ENCODE measurements at regions not wholly inside any gene's neighbourhood (a gene's known extent, or its start where the extent isn't known, plus 50 kb on each side); places are given as distances from the start of the nearest gene placed in this dataset.
A peak's percentile ranks its signal among the peaks of the same experiment; 100 is the strongest.

DNA sequence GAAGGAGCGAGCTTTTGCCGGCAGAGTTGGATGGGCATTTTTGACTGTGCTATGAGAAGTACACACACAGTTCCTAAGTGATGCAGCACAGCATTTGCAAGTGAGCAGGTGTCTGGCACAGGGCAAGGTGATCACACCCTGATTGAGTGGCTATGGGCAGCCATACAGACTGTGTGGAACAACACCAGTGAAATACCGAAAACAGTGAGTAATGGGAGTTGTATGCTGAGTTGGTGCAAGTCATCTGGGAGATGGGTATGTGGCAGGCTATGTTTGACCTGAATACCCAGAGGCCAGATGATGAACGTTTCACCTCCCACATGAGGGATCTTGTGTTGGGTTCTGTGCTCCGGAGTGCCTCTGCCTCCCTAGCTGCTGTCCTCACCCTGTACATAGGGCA lies 53.5 kb upstream of the TIPARP start:
- H3K4me3 ChIP-seq (ENCODE audit: low read length), result no peak overlapping the region
- H3K4me1 ChIP-seq (ENCODE audit: insufficient read depth, low read length), result no peaks in the 10 kb centered on the region
- no peaks in the 10 kb centered on the region for H3K27me3 ChIP-seq (ENCODE audit: insufficient read depth, low read length)
- H3K9me3 ChIP-seq (ENCODE audit: low read depth, low read length), result no peaks in the 10 kb centered on the region

DNA sequence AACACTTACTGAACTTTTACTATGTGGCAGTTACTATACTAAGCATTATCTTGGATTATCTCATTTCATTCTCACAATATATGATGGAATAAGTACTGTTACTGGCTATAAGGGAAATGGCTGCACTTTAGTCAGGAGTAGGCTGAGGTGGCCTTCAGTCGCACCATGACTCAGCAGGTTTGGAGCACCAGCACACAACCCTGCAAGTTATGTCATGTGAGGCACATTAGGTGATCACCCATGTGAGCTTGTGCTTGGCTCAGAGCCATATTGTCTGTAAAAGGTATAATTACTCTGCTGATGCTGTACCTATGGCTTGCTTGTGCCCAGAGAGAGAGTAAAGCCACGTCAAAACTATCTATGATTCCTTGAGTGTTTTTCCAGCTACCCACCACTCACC lies 54.1 kb upstream of the TIPARP start:
- no peaks in the 10 kb centered on the region for H3K4me1 ChIP-seq (ENCODE audit: insufficient read depth, low read length)
- no peak overlapping the region for H3K4me3 ChIP-seq (ENCODE audit: low read length)
- H3K27me3 ChIP-seq (ENCODE audit: insufficient read depth, low read length), result no peaks in the 10 kb centered on the region
- no peaks in the 10 kb centered on the region for H3K9me3 ChIP-seq (ENCODE audit: low read depth, low read length)

DNA sequence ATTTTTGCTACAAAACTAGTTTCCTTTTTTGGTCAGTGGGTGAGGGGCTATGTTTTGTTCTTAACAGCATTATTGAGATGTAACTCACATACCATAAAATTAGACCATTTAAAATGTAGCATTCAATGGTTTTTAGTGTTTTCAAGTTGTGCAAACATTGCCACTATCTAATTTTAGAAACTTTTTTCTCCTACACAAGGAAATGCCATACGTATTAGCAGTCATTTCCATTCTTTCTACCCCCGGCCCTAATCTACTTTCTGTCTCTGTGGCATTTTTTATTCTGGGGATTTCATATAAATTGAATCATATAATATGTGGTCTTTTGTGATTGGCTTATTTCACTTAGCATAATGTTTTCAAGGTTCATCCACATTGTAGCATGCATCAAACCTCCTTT lies 55.0 kb upstream of the TIPARP start:
- Histone ChIP-seq H3K27me3 (ENCODE audit: insufficient read depth, low read length) (no peaks in the 10 kb centered on the region), H3K4me1 (ENCODE audit: insufficient read depth, low read length) (no peaks in the 10 kb centered on the region), H3K4me3 (ENCODE audit: low read length) (no peak overlapping the region), H3K9me3 (ENCODE audit: low read depth, low read length) (no peaks in the 10 kb centered on the region)

DNA sequence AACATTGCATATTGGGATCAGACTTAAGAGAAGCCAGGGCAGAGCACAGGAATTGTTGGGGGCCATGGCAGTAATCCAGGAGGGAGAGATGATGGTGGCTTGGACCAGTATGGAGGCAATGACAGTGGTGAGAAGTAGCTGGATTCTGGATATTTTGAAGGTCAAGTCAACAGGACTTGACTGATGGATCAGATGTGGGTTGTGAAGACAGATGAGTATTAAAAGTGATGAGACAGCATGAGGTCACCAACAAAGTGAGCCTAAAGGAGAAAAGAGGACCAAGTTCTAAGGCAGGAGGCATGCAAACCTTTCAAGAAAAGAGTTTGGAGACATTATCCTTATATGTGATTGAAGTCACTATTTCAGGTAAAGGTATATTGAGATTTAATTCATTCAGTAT lies 56.6 kb upstream of the TIPARP start:
- no peak overlapping the region for H3K4me3 ChIP-seq (ENCODE audit: low read length)
- H3K4me1 ChIP-seq (ENCODE audit: insufficient read depth, low read length), result no peaks in the 10 kb centered on the region
- H3K27me3 ChIP-seq (ENCODE audit: insufficient read depth, low read length), result no peaks in the 10 kb centered on the region
- no peaks in the 10 kb centered on the region for H3K9me3 ChIP-seq (ENCODE audit: low read depth, low read length)

DNA sequence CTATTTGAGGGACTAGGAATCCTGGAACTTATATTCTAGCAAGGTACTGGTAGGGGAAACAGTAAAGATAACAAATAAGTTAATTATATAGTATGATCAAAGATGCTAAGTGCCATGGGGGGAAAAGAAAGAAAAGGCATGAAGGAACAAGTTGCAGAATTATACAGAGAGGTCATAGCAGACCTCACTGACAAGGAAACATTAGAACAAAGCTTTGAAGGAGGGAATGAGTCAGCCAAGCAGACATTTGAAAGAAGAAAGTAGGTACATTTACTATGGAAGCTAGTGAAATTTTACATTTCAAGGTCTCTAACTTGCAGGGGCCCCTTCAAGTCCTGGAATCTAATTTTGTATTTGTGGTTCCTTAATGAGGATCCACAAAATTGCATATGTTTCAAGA lies 57.2 kb upstream of the TIPARP start:
- no peaks in the 10 kb centered on the region for H3K4me1 ChIP-seq (ENCODE audit: insufficient read depth, low read length)
- H3K4me3 ChIP-seq (ENCODE audit: low read length), result no peak overlapping the region
- no peaks in the 10 kb centered on the region for H3K27me3 ChIP-seq (ENCODE audit: insufficient read depth, low read length)
- H3K9me3 ChIP-seq (ENCODE audit: low read depth, low read length), result no peaks in the 10 kb centered on the region

DNA sequence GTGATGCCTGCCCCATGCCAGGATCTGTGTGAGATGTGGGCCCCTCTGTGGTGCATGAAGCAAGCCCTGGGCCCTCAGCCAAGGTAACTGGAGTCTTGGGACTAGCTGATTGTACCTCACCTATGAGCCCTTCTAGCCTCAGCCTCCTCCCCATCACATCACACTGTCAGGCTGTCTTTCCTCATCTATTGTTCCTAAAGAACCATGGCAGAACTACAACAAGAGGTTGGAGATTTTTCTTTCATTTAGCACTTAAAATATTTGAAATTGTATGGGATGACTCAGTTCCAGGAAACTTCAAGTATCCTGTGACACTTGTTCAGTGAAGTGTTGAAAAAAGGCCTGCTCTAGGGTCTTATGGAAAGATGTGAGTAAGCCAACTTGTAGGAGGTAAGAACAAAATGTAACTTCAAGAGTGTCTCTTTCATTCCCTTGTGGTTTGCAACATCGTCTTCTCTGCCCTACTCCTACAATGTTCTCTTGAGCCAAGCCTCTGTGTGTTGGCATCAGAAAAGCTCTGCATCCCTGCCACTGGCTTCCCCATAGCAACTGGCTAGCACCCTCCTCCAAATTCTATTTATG lies 58.7 kb upstream of the TIPARP start:
- no peak overlapping the region for H3K4me3 ChIP-seq (ENCODE audit: low read length)
- H3K27me3 ChIP-seq (ENCODE audit: insufficient read depth, low read length), result no peaks in the 10 kb centered on the region
- H3K9me3 ChIP-seq (ENCODE audit: low read depth, low read length), result no peaks in the 10 kb centered on the region
- H3K4me1 ChIP-seq (ENCODE audit: insufficient read depth, low read length), result no peaks in the 10 kb centered on the region

DNA sequence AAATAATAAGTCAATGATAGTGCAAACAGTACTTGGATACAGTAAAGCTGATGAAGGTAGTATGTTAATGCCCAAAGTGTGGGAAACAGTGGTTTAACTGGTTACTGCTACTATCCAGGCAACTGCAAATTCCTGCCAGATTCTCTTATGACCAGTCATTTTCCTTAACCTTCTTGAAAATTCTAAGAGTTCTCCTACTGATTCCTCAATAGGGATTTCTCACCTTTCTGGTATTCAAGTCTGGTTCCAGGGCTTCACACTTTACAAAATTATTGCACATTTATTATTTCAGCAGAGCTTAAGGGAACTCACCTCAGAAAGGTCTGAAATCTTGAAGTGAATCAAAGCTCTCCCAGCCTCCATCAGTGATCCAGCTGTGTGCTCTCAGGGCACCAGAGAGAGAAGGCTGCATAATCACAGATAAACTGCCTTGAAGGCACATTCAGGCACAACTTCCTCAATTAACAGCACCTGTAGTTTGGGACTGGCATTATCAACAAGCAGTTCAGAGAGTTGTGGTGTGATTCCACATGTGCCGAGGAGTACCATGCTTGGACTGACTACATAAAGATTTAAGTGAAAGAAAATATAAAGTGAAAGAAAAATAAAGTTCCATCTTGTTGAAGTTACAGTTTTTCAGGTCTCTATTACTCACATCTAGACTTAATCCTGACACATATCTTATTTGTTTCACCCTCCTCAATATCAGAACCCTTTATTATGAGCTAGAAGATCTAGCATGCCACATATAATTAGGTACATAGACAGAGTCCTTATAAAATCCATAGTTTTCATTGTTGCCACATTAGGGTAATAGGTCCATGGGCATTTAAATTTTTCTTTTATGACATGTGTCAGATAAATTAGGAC lies 59.5 kb upstream of the TIPARP start:
- no peaks in the 10 kb centered on the region for H3K9me3 ChIP-seq (ENCODE audit: low read depth, low read length)
- no peaks in the 10 kb centered on the region for H3K27me3 ChIP-seq (ENCODE audit: insufficient read depth, low read length)
- H3K4me3 ChIP-seq (ENCODE audit: low read length), result no peak overlapping the region
- peaks cover 3% of the 10 kb centered on the region for H3K4me1 ChIP-seq (ENCODE audit: insufficient read depth, low read length)

DNA sequence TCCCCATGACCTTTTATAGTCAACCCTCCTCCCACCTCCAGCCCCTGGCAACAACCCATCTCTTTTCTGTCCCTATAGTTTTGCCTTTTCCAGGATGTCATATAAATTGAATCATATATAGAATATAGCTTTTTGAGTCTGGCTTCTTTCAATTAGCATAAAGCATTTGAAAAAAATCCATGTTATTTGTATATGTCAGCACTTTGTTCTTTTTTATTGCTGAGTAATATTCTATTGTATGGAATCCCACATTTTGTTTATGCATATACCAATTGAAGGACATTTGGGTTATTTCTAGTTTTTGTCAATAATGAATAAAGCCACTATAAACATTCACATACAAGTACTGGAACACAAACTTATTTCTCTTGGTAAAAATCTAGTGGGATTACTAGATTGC lies 58.0 kb upstream of the SSR3 start:
- no peaks in the 10 kb centered on the region for H3K27me3 ChIP-seq (ENCODE audit: insufficient read depth, low read length)
- H3K9me3 ChIP-seq (ENCODE audit: low read depth, low read length), result no peaks in the 10 kb centered on the region
- peaks cover 3% of the 10 kb centered on the region for H3K4me1 ChIP-seq (ENCODE audit: insufficient read depth, low read length)
- no peak overlapping the region for H3K4me3 ChIP-seq (ENCODE audit: low read length)

DNA sequence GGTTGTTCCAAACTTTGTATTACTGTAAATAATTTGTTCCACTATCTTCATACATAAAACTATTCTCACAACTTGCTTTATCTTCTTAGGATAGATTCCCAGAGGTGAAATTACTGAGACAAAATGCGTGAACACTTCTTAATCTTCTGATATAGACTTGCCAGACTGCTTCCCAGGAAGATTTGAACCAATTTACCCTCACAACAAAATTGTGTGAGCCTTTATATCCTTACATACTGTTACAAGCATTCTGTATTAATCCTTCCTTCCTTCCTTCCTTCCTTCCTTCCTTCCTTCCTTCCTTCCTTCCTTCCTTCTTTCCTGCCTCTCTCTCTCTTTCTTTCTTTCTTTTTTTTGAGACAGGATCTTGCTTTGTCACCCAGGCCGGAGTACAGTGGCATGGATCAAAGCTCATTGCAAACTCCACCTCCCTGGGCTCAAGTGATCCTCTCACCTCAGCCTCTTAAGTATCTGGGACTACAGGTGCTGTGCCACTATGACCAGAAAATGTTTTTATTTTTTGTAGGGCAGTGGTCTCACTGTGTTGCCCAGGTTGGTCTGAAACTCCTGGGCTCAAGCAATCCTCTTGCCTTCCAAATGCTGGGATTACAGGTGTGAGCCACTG lies 57.1 kb upstream of the SSR3 start:
- Histone ChIP-seq H3K4me3 (ENCODE audit: low read length) (no peak overlapping the region), H3K4me1 (ENCODE audit: insufficient read depth, low read length) (peaks cover 3% of the 10 kb centered on the region), H3K9me3 (ENCODE audit: low read depth, low read length) (no peaks in the 10 kb centered on the region), H3K27me3 (ENCODE audit: insufficient read depth, low read length) (no peaks in the 10 kb centered on the region)

DNA sequence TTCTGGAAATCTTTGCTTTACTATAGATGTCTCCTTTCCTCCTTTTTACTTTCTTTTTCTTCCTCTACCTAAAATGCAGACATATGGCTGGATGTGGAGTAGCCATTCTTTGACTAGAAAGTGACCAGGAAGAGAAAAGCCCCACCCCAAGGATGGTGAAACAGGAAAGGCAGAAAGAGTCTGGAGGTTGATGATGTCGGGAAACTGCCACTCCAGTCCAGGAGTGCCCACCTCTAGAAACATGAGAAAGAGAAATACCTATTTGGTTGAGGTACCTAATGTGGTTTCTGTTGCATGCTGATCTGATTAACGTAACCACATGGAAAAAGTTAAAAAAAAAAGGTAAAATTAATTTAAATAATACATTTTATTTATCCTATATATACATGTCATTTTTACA lies 55.2 kb upstream of the SSR3 start:
- no peaks in the 10 kb centered on the region for H3K9me3 ChIP-seq (ENCODE audit: low read depth, low read length)
- peaks cover 15% of the 10 kb centered on the region for H3K4me1 ChIP-seq (ENCODE audit: insufficient read depth, low read length)
- no peaks in the 10 kb centered on the region for H3K27me3 ChIP-seq (ENCODE audit: insufficient read depth, low read length)
- no peak overlapping the region for H3K4me3 ChIP-seq (ENCODE audit: low read length)

DNA sequence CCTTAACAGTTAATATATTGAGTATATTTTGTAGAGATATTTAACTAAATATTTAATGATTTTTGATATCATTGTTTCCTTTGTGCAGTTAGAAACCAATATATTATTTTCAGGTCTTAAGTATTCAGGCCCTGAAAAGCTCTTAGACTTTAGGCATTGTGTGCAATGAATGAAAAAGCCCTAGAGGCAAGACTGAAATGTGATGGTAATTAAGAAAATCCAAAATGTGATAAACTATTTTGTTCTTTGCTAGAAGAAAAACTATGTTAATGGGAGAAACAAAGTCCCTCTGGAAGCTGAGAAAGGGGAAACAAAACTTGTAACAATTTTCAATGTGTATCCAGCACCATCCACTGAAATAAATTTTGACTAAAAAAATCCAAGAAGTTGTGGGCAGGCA lies 54.6 kb upstream of the SSR3 start:
- no peaks in the 10 kb centered on the region for H3K9me3 ChIP-seq (ENCODE audit: low read depth, low read length)
- no peaks in the 10 kb centered on the region for H3K27me3 ChIP-seq (ENCODE audit: insufficient read depth, low read length)
- peaks cover 15% of the 10 kb centered on the region for H3K4me1 ChIP-seq (ENCODE audit: insufficient read depth, low read length)
- H3K4me3 ChIP-seq (ENCODE audit: low read length), result no peak overlapping the region

DNA sequence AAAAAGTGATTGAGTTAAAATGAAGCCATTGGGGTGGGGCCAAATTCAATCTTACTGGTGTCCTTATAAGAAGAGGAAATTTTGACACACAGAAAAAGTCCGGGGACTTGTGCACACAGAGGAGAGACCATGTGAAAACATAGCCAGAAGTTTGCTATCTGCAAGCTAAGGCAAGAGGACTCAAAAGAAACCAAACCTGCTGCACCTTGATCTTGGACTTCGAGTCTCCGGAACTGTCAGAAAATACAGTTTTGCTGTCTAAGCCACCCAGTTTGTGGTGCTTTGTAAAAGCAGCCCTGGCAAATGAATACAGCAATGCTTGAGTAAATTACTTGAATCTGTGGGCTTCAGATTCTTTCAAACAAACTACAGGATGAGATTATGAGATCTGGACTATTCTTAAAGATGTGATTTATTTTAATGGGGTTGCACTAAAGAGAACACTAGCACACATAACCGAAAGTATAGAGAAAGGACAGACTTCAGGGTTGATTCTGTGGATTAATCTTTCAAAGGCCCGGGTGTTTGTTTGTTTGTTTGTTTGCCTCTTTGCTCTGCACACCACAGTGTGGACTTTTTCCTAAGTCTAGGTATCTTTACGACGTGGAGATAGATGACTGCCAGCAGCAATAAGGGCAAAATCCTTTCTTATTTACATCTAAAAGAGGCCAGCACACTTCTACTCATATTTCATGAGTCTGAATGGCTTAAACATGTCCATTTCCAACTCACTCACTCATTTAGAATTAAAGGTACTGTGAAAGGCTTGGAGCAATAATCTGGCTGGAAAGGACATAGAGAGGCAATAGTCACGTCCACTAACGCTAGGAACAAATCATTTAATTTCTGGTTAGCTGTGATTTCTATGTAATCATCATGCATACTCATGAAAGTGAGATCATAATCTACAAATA lies 53.9 kb upstream of the SSR3 start:
- Histone ChIP-seq H3K9me3 (ENCODE audit: low read depth, low read length) (no peaks in the 10 kb centered on the region), H3K4me3 (ENCODE audit: low read length) (no peak overlapping the region), H3K4me1 (ENCODE audit: insufficient read depth, low read length) (peaks cover 15% of the 10 kb centered on the region), H3K27me3 (ENCODE audit: insufficient read depth, low read length) (no peaks in the 10 kb centered on the region)

DNA sequence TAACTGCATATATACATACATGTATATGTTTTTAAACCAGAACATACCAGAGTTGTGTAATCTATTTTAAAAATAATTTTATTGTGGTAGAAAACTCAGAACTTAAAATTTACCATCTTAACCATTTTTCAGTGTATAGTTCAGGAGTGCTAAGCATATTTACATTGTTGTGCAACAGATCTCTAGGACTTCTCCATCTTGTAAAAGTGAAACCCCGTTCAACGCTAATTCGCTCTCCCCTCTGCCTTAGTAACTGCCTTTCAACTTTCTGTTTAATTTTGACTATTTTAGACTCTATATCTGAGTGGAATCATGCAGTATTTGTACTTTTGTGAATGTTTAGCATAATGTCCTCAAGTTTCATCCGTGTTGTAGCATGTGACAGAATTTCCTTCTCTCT lies 51.8 kb upstream of the SSR3 start:
- Histone ChIP-seq H3K9me3 (ENCODE audit: low read depth, low read length) (no peaks in the 10 kb centered on the region), H3K4me3 (ENCODE audit: low read length) (peak overlapping the region; percentile 35), H3K27me3 (ENCODE audit: insufficient read depth, low read length) (no peaks in the 10 kb centered on the region)

DNA sequence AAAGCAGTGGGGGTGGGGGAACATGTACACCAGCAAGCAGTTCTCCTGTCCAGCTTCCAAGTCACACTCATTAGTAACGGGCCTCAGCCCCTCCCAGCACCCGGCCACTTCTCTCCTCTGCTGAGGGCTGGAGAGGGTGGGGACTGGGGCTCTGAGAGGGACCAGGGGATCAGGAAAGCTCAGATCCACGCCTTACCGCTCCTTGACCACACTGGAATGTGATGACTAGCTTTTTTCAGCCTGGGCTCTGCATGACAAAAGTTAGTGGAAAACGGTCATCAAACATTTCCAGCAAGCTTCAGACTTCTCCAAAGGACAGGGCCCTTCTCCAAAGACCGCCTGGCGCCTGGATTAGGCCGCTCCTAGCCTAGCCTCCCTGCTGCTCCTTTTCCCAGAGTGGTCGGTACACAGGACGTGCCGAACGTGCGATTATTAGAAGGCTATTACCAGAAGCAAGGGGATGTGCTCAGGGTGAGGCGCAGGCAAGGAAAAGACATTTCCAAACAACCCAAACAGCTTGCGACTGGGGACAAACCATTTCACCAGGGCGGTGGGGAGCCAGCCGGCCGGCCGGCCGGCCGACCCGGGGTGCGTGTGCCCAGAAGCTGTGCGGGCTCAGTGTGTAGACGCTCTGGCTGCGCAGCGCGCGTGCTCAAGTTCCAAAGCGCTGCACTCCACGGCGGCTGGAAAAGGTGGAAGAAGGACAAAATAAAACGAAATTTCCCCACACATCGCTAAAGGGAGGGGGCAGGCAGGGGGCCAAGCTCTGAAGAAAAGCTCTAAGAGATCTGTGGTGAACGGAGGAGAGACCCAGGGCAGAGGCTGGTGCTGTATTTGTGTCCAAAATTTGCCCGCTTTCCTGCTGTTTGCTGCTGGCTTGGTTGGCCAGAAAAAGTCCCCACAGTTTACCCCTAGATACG lies 51.0 kb upstream of the SSR3 start:
- peaks cover 15% of the 10 kb centered on the region for H3K4me1 ChIP-seq (ENCODE audit: insufficient read depth, low read length)
- peak overlapping the region; percentile 35 for H3K4me3 ChIP-seq (ENCODE audit: low read length)
- H3K9me3 ChIP-seq (ENCODE audit: low read depth, low read length), result no peaks in the 10 kb centered on the region
- H3K27me3 ChIP-seq (ENCODE audit: insufficient read depth, low read length), result no peaks in the 10 kb centered on the region

More for the DNA sequence above, 51.8 kb upstream of the SSR3 start:
- H3K4me1 ChIP-seq (ENCODE audit: insufficient read depth, low read length), result peaks cover 15% of the 10 kb centered on the region
